Mesothelial cell of epicardium (in vitro differentiated cells): ENCODE measurements at regions not wholly inside any gene's neighbourhood (a gene's known extent, or its start where the extent isn't known, plus 50 kb on each side); places are given as distances from the start of the nearest gene placed in this dataset.

Experiments
- DNase-seq, 2 experiments: peaks; one replicate each; pipeline ENCODE4 v3.0.0; 2021; ENCODE audit warnings: low spot score in 2 of 2; ENCODE audit not compliant: unreplicated experiment in 2 of 2
- H3K27ac Mint-ChIP-seq: 2 replicates; pipeline ENCODE4 v1.8.0; 2021; ENCODE audit warnings: mixed read lengths
- H3K27me3 Mint-ChIP-seq: 2 replicates; pipeline ENCODE4 v1.8.0; 2021; ENCODE audit warnings: low read depth, mixed read lengths
- H3K36me3 Mint-ChIP-seq: 2 replicates; pipeline ENCODE4 v1.8.0; 2021; ENCODE audit warnings: mixed read lengths
- H3K4me1 Mint-ChIP-seq: 2 replicates; pipeline ENCODE4 v1.8.0; 2021; ENCODE audit warnings: mixed read lengths
- H3K4me3 Mint-ChIP-seq: 2 replicates; pipeline ENCODE4 v1.8.0; 2021; ENCODE audit warnings: mild to moderate bottlenecking, moderate library complexity, mixed read lengths
- H3K9me3 Mint-ChIP-seq: 2 replicates; pipeline ENCODE4 v1.8.0; 2021; ENCODE audit warnings: mixed read lengths
- TF ChIP-seq, protein P1 (sequence below): fragments of 200-600 bp; sonication (generic); IDR thresholded peaks from one replicate; pipeline ENCODE4 v1.5.0; 2021; ENCODE audit warnings: antibody characterized with exemption; ENCODE audit not compliant: unreplicated experiment

DNA sequence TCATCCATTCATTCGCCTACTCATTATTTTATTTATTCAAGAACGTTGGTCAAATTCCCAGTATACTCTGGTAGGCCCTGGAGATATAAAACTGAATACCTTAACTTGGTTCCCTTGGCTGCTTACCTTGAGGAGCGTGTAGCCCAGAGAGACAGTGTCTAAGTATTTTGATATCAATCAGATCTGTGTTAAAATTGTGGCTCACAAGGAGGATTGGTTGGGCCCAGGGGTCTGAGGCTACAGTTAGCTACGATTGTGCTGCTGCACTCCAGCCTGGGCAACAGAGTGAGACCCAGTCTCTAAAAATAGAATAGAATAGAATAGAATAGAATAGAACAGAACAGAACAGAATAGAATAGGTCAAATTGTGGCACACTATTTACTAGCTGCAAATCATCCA, 438.4 kb downstream of the ADAMTS20 start:
- DNase-seq = no peak
- no peak overlapping the region for H3K4me3 Mint-ChIP-seq
- peaks cover 39% of the 10 kb centered on the region for H3K4me1 Mint-ChIP-seq
- H3K36me3 Mint-ChIP-seq = no peaks in the 10 kb centered on the region
- no peak overlapping the region for H3K27ac Mint-ChIP-seq
- TF ChIP-seq, protein P1, sequence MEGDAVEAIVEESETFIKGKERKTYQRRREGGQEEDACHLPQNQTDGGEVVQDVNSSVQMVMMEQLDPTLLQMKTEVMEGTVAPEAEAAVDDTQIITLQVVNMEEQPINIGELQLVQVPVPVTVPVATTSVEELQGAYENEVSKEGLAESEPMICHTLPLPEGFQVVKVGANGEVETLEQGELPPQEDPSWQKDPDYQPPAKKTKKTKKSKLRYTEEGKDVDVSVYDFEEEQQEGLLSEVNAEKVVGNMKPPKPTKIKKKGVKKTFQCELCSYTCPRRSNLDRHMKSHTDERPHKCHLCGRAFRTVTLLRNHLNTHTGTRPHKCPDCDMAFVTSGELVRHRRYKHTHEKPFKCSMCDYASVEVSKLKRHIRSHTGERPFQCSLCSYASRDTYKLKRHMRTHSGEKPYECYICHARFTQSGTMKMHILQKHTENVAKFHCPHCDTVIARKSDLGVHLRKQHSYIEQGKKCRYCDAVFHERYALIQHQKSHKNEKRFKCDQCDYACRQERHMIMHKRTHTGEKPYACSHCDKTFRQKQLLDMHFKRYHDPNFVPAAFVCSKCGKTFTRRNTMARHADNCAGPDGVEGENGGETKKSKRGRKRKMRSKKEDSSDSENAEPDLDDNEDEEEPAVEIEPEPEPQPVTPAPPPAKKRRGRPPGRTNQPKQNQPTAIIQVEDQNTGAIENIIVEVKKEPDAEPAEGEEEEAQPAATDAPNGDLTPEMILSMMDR = no peak
- peaks cover 16% of the 10 kb centered on the region for H3K9me3 Mint-ChIP-seq
- H3K27me3 Mint-ChIP-seq = no peaks in the 10 kb centered on the region

DNA sequence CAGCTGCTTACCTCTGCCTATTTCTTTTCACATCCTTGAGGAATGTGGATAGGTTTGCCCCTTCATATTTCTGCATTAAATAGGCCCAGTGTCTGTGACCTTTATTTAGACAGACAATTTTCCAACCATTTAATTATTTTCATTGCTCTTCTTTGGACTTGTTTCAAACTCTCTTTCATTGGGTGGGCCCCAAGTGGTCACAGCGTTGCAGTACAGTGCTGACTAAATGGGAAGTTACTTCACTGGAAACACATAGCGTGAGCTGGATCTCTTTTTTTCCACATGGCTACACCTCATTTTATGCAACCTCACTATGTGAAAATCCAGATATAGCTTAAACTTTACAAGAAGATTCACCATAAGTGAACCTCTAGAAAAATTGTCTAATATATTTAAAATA, 438.9 kb downstream of the ADAMTS20 start:
- H3K36me3 Mint-ChIP-seq = no peaks in the 10 kb centered on the region
- DNase-seq = no peak
- TF ChIP-seq, protein P1 = no peak
- no peak overlapping the region for H3K4me3 Mint-ChIP-seq
- no peaks in the 10 kb centered on the region for H3K27me3 Mint-ChIP-seq
- H3K27ac Mint-ChIP-seq = peak overlapping the region; percentile 84
- peaks cover 16% of the 10 kb centered on the region for H3K9me3 Mint-ChIP-seq
- peaks cover 44% of the 10 kb centered on the region for H3K4me1 Mint-ChIP-seq

DNA sequence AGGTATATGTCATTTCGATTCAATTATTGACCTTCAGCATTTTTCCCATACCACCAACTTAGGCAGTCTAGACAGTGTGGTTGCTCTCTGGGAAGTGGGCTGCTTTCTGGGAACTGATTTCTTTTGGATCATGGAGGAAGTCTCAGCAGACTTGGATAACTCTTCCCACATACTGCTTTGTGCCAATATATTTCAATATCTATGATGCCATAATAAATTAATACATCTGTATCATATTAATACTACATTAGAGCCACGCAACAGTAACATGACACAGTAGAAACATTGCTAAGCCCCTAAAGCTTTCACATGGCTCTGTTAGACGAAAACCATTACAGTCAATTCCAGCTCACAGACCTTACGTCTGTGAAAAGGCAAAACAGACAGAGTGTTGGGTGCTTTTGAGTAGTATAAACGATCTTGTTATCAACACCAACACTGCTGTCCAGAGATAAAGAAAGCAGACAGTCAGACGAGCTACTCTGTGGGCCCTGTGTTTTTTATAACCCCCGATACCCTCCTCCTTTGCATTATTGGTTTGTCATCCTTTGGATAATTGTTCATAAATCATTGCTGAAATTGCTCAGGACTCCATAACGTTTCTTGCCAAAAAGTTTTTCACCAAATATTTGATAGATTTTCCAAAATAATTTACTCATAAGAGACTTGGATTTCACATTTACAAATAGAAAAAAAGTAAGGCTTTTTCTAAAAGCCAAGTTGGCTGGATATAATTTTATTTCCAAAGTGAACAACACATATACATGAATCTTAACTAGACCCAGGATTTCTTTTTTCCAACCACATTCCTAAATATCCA, 439.7 kb downstream of the ADAMTS20 start:
- Mint-ChIP-seq H3K27ac (peak overlapping the region; percentile 84), H3K27me3 (no peaks in the 10 kb centered on the region), H3K36me3 (no peaks in the 10 kb centered on the region), H3K9me3 (peaks cover 12% of the 10 kb centered on the region), H3K4me1 (peaks cover 51% of the 10 kb centered on the region), H3K4me3 (no peak overlapping the region)
- TF ChIP-seq, protein P1 = no peak
- no peak for DNase-seq

DNA sequence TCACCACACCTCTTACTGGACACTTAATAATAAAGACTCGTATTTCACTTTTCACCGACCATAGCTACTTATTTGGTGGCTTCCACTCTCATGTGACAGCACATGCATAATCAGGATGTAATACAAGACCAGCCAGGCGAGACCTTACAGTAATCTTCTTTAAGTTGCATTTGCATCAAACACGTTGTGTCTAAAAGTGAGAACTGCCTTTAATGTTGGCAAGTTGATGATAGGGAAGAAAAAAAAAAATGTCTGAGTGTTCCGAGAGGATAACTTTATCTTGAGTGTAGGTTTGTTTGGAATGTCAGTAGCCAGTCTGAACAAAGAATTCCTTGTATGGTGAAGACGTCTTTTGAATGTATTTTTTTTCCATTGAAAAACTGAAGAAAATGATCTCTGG, 440.4 kb downstream of the ADAMTS20 start:
- no peaks in the 10 kb centered on the region for H3K36me3 Mint-ChIP-seq
- H3K9me3 Mint-ChIP-seq = peaks cover 12% of the 10 kb centered on the region
- no peak for DNase-seq
- no peak overlapping the region for H3K4me3 Mint-ChIP-seq
- peak overlapping the region; percentile 84 for H3K27ac Mint-ChIP-seq
- TF ChIP-seq, protein P1 = no peak
- no peaks in the 10 kb centered on the region for H3K27me3 Mint-ChIP-seq
- peaks cover 55% of the 10 kb centered on the region for H3K4me1 Mint-ChIP-seq

DNA sequence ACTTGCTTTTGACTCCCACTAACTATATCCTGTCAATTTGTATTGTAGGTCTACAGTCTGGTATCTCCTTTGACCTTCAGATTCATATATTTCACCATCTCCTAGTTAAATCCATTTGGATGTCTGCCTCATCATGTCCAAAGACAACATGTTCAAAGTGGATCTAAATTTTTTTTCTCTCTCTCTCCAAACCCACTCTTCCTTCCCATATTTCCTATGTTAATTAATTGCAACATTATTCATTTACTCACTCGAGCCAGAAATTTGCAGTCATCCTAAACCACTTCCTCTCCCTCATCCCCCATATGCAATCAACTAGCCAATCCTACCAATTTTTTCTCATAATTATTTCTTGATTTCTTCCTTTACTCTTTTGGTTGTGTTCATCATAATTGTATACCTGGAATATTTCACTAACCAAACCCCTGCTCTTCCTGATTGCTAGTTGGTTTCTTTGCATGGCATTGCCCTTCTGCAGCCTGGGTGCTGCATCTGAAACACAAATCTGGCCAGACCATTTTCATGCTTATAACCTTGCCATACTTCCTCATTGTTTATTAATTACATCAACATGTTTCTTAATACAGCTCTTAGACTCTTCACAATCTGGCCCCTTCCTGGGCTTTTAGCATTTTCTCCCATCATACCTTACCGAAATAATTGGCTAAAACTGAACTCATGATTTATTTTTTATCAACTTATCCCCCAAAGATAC, 442.2 kb downstream of the ADAMTS20 start:
- Mint-ChIP-seq H3K27me3 (no peaks in the 10 kb centered on the region), H3K36me3 (no peaks in the 10 kb centered on the region)

More for the DNA sequence above, 442.2 kb downstream of the ADAMTS20 start:
- Mint-ChIP-seq H3K9me3 (peaks cover 10% of the 10 kb centered on the region), H3K4me1 (peaks cover 72% of the 10 kb centered on the region), H3K4me3 (no peak overlapping the region), H3K27ac (peak overlapping the region; percentile 31)
- DNase-seq = no peak
- TF ChIP-seq, protein P1 = no peak
